ENCODE measurements at regions not wholly inside any gene's neighbourhood (a gene's known extent, or its start where the extent isn't known, plus 50 kb on each side); places are given as distances from the start of the nearest gene placed in this dataset.
A peak's percentile ranks its signal among the peaks of the same experiment; 100 is the strongest.

DNA sequence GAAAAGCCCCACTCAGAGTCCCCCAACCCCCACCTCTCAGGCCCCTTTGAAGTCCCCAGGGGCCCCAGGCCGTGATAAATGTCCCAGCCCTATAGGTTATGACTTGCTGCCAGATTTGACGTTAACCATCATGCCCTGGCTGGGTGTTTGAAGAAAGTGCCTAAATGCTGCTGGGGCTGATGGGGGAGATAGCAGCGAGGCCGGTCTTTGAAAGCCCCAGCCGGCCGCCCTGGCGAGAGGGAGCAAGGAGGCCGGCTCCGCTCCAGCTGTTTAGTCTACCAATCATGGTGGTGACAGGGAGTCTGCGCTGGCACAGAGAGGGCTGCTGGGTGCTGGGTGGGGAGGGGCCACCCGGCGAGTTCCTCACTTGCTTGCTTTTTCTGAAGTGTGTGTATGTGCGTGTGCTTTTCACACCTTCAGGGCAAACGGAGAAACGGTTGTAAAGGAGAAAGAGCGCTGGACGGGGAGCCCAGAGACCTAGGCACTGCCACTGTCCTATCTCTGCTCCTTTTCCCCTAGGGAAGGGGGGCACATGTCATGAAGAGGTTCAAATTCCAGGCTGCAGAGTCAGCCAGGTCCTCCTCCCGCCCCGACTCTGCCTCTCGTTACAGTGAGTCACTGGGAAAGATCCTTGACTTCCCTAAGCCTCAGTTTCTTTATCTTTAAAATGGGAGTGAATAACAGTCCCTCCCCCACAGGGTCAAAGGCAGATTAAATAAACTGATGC is 126.1 kb upstream of the HAND1 start:
- intact Hi-C loops (cut with DNase I), result no loop called here
- Histone ChIP-seq H3K27me3 (ENCODE audit: control insufficient read depth, insufficient read depth, low read length) (no peaks in the 10 kb centered on the region), H3K4me3 (ENCODE audit: low read length in 3 of 3) (no peak overlapping the region), H3K9ac (ENCODE audit: low read length in 3 of 3) (no peak overlapping the region), H3K36me3 (ENCODE audit: control insufficient read depth in 2 of 3, insufficient read depth in 3 of 3, low read length in 3 of 3) (no peaks in the 10 kb centered on the region), H3K9me3 (ENCODE audit: control insufficient read depth in 2 of 3, insufficient read depth in 1 of 3, low read length in 3 of 3) (no peaks in the 10 kb centered on the region), H3K27ac (ENCODE audit: low read depth in 2 of 2, low read length in 2 of 2) (no peak overlapping the region), H3K4me1 (ENCODE audit: control insufficient read depth in 2 of 3, insufficient read depth in 2 of 3, low read depth in 1 of 3, low read length in 3 of 3) (peaks cover 0 to 3% (median 0%) of the 10 kb centered on the region in 3 donors)
- FAIRE-seq (no peak), DNase-seq (peak in 4 of 5 donors; percentile 36 to 77 (median 50))
- TF ChIP-seq, protein P1, sequence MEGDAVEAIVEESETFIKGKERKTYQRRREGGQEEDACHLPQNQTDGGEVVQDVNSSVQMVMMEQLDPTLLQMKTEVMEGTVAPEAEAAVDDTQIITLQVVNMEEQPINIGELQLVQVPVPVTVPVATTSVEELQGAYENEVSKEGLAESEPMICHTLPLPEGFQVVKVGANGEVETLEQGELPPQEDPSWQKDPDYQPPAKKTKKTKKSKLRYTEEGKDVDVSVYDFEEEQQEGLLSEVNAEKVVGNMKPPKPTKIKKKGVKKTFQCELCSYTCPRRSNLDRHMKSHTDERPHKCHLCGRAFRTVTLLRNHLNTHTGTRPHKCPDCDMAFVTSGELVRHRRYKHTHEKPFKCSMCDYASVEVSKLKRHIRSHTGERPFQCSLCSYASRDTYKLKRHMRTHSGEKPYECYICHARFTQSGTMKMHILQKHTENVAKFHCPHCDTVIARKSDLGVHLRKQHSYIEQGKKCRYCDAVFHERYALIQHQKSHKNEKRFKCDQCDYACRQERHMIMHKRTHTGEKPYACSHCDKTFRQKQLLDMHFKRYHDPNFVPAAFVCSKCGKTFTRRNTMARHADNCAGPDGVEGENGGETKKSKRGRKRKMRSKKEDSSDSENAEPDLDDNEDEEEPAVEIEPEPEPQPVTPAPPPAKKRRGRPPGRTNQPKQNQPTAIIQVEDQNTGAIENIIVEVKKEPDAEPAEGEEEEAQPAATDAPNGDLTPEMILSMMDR (IDR thresholded peaks at IDR 0.05; ENCODE audit: borderline replicate concordance, extremely low read depth, insufficient read depth), result no peak

DNA sequence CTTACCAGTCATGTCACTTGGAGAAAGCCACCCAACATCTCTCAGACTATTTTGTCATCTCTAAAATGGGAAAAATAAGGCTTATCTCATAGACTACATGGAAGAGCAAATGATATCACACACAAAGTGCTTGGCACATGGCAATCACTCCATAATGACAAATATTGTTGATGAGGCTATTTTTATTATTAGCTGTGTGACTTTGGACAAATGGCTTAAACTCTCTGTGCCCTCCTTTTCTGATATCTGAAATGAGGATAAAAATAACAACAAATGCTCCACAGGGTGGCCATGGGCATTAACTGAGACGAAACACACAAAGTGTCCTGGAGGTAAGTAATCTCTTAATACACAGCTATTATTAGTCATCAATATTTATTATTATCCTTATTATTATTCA is 125.5 kb upstream of the HAND1 start:
- TF ChIP-seq, protein P1 (IDR thresholded peaks at IDR 0.05; ENCODE audit: borderline replicate concordance, extremely low read depth, insufficient read depth), result no peak
- no peak for FAIRE-seq
- no peak overlapping the region for H3K27ac ChIP-seq (ENCODE audit: low read depth in 2 of 2, low read length in 2 of 2)
- H3K36me3 ChIP-seq (ENCODE audit: control insufficient read depth in 2 of 3, insufficient read depth in 3 of 3, low read length in 3 of 3), result no peaks in the 10 kb centered on the region
- no peak overlapping the region for H3K9ac ChIP-seq (ENCODE audit: low read length in 3 of 3)
- intact Hi-C loops (cut with DNase I), result no loop called here
- H3K9me3 ChIP-seq (ENCODE audit: control insufficient read depth in 2 of 3, insufficient read depth in 1 of 3, low read length in 3 of 3), result no peaks in the 10 kb centered on the region
- DNase-seq, result no peak
- no peak overlapping the region for H3K4me3 ChIP-seq (ENCODE audit: low read length in 3 of 3)
- H3K4me1 ChIP-seq (ENCODE audit: control insufficient read depth in 2 of 3, insufficient read depth in 2 of 3, low read depth in 1 of 3, low read length in 3 of 3), result peaks cover 0 to 3% (median 0%) of the 10 kb centered on the region in 3 donors
- no peaks in the 10 kb centered on the region for H3K27me3 ChIP-seq (ENCODE audit: control insufficient read depth, insufficient read depth, low read length)

DNA sequence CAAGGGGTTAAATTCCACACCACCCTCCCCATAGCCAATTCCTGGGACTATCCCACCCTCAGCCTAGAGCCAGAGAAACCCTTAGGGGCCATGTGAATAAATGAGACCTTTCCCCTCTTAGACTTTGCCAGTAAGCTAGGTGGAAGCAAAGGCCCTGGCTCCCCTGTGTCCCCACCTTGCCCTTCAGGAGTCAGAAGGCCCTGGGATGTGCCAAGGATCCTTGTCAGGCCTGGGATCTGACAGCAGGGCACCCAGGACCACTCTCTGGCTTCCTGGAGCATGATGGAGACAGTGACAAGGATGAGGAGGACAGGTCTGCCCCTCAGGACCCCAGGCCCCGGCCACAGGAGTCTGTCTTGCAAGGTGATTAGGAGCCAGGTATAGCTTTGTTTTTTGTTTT is 125.0 kb upstream of the HAND1 start:
- no peak overlapping the region for H3K27ac ChIP-seq (ENCODE audit: low read depth in 2 of 2, low read length in 2 of 2)
- DNase-seq (no peak), FAIRE-seq (no peak)
- no peaks in the 10 kb centered on the region for H3K27me3 ChIP-seq (ENCODE audit: control insufficient read depth, insufficient read depth, low read length)
- no peak overlapping the region for H3K9ac ChIP-seq (ENCODE audit: low read length in 3 of 3)
- H3K4me3 ChIP-seq (ENCODE audit: low read length in 3 of 3), result no peak overlapping the region
- TF ChIP-seq, protein P1 (IDR thresholded peaks at IDR 0.05; ENCODE audit: borderline replicate concordance, extremely low read depth, insufficient read depth), result no peak
- H3K4me1 ChIP-seq (ENCODE audit: control insufficient read depth in 2 of 3, insufficient read depth in 2 of 3, low read depth in 1 of 3, low read length in 3 of 3), result peaks cover 0 to 3% (median 0%) of the 10 kb centered on the region in 3 donors
- intact Hi-C loops (cut with DNase I), result no loop called here
- no peaks in the 10 kb centered on the region for H3K9me3 ChIP-seq (ENCODE audit: control insufficient read depth in 2 of 3, insufficient read depth in 1 of 3, low read length in 3 of 3)
- no peaks in the 10 kb centered on the region for H3K36me3 ChIP-seq (ENCODE audit: control insufficient read depth in 2 of 3, insufficient read depth in 3 of 3, low read length in 3 of 3)
